H4 (cell line): ENCODE measurements at regions not wholly inside any gene's neighbourhood (a gene's known extent, or its start where the extent isn't known, plus 50 kb on each side); places are given as distances from the start of the nearest gene placed in this dataset.

Experiments used
- DNase-seq: peaks from one replicate; pipeline ENCODE4 v3.0.0-alpha.2; 2015; ENCODE audit warnings: low spot score

DNA sequence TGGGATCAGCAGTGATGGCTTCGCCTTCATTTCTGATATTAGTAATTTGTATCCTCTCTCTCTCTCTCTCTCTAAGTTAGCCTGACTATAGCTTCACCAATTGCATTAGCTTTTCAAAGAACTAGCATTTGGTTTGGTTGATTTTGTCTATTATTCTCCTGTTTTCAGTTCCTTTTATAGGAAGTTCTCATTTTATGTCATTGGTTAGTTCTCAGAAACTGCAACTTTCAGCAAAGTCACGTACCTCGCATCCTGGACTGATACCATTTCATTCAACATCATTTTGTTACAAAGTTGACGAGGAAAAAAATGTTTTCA is 450.8 kb downstream of the EIPR1 start:
- DNase-seq: no peak

DNA sequence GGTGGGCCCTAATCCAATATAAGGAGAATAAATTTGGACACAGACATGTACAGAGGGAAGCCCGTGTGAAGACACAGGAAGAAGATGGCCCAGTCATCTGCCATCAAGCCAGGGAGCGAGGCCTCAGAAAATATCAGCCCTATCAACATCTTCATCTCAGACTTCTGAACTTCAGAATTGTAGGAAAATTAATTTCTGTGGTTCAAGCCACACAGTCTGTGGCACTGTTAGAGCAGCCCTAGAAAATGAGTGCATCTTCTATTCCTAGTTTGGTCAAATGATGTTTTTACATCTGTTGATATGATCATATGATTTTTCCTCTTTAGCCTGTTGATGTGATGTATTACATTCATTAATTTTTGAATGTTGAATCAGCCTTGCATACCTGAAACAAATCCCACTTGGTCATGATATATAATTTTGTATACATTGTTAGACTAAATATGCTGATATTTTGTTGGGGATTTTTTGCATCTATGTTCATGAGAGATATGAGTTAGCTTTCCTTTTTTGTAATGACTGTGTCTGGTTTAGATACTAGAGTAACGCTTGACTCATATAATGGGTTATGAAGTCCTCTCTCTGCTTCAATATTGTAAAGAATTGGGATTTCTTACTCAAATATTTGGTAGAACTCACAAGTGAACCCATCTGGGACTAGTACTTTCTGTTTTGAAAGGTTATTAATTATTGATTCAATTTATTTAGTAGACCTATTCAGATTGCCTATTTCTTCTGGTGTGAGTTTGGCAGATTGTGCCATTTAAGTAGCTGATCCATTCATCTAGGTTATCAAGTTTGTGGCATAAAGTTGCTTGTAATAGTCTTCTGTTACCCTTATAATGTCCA is 451.4 kb downstream of the EIPR1 start:
- DNase-seq: no peak

DNA sequence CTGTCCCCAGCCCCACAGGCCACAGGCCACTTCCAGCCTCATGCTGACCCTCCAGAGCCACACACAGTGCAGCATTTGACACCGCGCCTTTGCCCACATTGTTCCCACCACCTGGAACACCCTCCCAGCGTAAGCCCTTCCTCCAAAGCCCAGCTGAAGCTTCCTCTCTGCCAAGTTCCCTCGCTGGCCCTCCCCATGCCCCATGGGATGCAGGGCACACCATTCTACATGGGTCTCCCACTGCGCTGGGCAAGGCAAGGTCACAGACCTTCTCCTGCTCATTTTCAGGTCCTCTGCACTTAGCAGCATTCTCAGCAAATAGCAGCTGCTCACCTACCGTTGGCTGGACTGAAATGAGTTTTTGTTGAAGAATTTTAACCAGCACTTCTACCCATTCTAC is 455.5 kb downstream of the EIPR1 start:
- DNase-seq: no peak

- DNase-seq: no peak
Measured at GRCh38 chr2:2921011-2921720, 456.5 kb downstream of the EIPR1 start.

GRCh38 chr2:2919574-2920365 is 457.8 kb downstream of the EIPR1 start:
- no peak for DNase-seq

DNA sequence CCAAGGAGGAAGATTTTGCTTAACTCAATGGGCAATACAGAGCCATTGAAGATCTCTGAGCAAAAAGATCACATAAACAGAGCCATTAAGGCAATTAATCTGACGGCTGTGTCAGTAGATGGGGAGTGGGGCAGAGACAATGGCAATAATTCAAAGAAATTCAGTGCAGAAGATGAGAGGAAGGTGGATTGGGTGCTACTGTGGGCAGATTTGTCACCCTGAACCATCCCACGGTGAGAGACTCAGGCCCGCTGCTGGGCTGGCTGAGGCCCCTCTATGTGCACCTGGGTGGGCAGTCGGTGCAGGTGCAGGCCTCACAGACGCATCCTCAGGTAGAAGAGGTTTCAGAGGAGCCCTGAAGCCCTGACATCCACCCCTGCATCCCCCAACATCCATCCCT is 458.6 kb downstream of the EIPR1 start:
- DNase-seq: no peak

- DNase-seq: no peak
Measured at GRCh38 chr2:2916621-2917020, 461.0 kb downstream of the EIPR1 start.

GRCh38 chr2:2914252-2914651 is 463.4 kb downstream of the EIPR1 start:
- DNase-seq: no peak

GRCh38 chr2:2913601-2914120 is 464.0 kb downstream of the EIPR1 start:
- DNase-seq: no peak

DNA sequence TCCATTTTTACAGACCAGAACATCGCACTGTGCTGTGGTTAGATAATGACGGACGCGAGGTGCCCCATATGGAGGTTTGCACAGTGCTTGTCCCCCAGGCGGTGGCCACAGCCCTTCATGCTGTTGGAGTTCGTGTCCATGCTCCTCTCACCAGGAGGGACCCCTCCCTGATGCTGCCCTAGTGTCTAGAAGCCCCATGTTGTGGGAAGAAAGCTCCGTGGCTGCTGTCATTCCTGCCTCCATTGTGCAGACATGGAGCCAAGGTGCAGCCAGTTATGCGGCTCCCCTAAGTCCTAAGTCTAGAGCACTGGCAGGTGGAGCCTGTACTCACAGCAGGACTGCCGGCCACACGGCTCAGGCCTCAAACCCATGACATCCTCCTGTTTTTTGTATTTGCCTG is 464.9 kb downstream of the EIPR1 start:
- DNase-seq: no peak

DNA sequence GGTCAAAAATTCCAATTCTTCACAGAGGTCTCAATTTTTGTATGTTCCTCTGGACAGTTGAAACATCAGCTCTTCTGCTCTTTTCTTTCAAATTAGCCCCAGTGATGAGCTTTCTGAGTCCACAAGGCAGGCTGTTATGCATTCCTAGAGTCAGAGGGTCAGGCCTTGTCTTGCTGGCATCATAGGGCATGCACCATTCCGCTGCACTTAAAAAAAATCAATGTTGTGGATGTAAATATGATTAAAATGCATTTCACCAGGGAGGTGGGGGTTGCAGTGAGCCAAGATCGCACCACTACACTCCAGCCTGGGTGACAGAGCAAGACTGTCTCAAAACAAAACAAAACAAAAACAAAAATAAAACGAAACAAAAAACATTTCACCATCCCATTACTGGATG is 465.3 kb downstream of the EIPR1 start:
- DNase-seq: no peak

DNA sequence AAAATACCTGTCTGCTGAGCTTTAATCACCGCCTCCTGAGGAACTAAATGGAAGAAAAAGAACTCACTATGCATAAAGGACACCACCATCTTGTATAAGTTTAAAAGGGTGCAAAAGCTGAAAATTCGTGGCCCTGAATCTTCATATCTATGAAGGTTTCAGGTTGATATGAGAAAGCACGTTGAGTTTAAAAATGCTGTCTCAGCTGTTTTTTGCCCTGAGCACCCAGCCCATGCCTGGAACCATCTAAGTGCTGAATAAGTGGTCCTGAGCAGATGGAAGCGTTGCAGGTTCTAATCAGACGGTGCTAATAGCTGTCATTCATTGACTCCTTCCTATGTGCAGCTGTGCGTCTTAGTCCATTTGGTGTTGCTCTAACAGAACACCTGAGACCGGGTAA is 467.4 kb downstream of the EIPR1 start:
- no peak for DNase-seq

DNA sequence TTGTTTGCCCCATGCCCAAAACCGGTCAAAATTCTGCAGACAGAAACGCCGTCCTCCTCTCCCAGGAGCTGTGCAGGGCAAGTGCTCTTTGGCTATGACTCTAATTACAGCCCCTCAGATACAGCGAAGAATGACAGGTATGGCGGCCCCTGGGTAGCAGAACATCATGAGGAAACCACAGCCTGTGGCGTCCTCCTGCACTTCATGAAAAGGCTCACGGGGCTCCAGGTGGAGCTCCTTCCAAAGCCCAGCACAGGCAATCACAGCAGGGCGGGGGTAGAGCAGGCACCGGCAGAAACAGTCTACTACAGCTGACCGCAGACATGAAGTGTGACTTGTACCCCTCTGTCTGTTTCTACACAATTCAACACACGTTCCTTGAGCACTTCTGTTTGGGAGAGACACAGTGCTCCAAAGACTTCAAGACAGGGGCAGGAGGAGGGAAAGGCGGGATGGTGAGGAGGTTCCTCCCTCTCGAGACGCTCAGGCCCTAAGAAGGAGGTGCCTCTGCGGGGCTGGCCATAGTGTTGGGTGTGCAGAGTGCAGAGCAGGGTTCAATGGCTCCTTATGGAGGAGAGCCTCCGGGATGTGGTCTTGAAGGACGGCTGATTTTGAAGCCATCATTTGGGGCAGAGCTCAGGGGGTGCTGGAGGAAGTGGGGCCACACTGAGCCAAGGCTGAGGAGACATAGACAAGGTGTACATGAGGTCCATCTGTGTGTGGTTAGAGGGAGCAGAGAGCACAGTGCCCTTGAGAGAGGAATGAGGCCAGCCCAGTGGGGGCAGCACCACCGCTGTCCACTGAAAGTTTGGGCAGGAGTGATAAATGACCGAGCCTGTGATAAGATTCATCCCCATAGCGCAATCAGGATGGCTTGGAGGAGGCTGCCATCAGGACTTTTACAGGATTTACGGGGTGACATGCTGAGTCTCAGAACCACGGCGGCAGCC is 468.3 kb downstream of the EIPR1 start:
- DNase-seq: no peak

DNA sequence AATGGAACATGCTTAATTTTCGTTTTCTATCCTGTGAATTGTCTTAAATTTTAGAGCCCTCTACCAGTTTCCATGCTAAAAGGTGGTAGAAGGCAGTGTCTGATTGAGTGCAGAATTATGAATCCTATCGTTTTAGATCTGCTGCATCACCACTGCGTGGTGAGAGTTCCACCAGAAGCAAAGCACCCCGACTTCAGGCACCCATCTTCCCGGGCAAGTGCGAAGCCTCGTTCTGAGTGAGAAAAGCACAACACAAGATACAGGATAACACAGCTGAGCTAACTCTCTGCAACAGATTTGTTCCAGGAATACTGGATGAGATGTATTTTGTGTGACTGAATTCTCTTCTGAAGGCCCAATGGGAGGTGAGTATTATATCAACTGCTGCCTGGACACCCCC is 471.5 kb downstream of the EIPR1 start:
- no peak for DNase-seq

DNA sequence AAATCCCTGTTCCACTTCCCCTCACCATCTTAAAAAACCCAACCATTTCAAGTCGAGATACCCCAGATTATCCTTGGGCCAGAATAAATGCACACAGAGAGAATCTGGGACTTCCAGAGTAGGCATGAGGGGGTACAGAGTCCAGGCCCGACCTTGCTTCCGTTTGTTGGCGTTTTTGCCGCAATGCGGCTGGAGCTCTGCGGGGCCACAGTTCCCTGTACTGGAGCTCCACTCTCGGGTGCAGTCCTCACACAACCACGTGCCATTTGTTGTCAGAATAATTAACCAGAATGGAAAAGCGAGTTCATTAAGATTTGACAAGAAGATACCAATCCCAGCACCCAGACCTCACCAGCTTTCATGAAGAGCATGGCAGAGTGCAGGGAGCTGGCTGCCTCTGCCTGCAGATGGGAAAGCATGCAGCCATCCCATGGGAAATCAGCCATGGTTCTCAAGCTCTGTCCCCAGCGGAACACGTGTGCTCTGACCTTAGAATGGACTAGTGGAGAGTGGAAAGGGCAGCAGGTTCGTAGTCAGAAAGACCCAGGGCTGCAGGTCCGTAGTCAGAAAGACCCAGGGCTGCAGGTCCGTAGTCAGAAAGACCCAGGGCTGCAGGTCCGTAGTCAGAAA is 472.8 kb downstream of the EIPR1 start:
- DNase-seq: no peak

DNA sequence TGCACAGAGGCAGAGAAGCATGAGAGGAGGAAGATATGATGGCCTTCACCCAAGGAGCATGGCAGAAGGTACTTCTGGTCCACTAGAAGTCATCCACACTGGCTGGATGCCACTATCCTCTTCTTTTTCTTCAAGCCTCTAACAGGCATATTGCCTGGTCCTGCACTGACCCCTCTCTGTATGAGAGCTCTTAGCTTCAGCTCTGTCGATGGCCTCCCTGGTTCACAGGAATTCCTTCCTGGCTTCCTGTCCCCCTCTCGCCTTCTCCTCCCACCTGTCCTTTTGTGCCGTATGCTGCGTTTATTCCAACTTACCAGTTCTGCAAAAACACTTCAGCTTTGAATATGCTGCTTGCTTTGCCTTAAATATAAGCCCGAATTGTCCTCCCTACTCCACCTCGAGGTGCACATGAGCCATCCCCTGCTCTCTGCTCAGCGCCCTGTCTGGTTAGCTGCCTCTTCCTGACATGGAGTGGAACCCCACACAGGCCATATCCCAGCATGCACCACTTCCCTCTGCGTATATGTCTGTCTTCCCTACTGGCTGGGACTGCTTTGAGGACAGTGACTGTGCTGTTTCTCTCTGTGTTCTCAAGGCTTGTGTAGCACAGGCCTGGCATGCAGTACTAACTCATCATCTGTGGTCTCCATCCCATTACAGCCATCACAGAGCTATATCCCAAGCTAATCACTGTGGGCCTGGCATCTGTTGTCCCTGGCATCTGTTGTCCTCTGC is 474.9 kb downstream of the EIPR1 start:
- no peak for DNase-seq

GRCh38 chr2:2901384-2902345 is 476.0 kb downstream of the EIPR1 start:
- DNase-seq: no peak

- no peak for DNase-seq
Measured at GRCh38 chr2:2899826-2900225, 477.8 kb downstream of the EIPR1 start.

- DNase-seq: no peak
Measured at GRCh38 chr2:2898744-2899143, 478.9 kb downstream of the EIPR1 start.
